Hepatic stellate cell (primary cell): ENCODE measurements at regions not wholly inside any gene's neighbourhood (a gene's known extent, or its start where the extent isn't known, plus 50 kb on each side); places are given as distances from the start of the nearest gene placed in this dataset.
"Not testable (repeated sequence)": the region's sequence is repeated elsewhere in the genome, so short reads cannot be mapped to it uniquely, and the experiment has no call there.

Source experiments
- DNase-seq: peaks from one replicate; pipeline ENCODE4 v3.0.0; 2011; ENCODE audit warnings: low spot score

DNA sequence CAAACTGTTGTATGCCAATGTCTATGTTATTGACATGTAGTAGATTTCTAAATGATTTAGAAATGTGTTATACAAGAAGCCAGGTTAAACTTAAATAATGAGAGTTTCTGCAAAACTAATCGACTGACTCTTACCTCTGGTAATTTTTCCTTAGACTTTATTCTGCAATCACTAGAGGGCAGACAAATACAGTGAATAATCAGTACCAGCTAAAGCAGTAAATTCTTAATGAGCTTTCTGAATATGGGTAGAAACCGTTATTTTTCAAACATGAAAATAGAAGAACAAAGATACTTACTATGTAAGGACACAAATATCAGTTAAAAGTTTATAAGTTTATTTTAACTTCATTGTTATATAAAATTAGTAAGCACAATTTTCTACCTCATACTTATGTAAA lies 97.9 kb upstream of the RGS1 start:
- peak; percentile 10 for DNase-seq

DNA sequence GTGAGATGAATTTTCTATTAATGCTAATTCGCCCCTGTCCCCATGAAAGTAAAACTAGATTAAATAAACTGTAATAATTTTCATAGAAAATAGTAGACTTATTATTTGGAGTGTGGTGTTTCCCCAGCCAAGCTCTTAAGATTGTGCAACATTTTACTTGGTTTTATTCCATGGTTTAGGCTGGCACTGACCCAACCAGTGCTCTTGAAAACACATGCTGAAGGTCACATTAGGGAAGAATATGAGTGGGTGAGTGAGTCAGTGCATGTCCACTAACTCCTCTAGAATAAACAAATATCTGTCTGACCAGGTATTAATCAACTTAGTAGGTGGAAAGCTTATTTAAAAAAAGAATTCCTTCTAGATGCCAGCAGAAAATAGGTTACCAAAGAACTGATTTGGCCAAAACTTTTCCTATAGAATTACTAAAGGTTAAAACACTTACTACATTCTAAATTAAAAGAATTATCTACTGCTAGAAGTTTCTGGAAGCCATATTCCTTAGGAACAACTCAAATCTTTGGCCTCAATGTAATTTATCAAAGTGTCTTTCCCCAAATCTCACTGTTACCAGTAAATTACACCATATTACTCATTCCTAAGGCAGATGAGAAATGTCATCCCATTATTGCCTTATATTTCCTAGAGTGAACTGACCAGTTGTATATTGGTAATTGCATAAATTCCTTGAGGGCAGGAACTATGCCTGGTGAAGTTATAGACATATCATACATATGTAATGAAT lies 89.7 kb upstream of the RGS1 start:
- peak; percentile 50 for DNase-seq

DNA sequence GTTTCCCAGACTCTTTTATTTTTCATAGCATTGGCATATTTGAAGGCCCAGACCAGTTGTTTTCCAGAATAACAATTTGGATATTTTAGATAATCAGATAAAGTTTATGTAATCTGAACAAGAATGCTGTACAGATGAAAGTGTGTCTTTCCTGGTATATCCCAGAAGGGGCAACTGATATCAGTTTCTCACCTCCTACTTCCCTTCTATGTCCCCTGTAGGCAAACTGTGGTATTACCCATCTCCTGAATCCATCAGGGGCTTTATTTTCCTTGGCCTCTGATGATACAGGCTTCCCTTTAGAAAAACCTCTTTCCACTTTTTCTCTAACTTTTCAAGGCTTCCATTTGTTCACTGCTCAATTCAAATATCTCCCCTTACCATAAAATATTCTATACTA lies 87.5 kb upstream of the RGS1 start:
- no peak for DNase-seq

DNA sequence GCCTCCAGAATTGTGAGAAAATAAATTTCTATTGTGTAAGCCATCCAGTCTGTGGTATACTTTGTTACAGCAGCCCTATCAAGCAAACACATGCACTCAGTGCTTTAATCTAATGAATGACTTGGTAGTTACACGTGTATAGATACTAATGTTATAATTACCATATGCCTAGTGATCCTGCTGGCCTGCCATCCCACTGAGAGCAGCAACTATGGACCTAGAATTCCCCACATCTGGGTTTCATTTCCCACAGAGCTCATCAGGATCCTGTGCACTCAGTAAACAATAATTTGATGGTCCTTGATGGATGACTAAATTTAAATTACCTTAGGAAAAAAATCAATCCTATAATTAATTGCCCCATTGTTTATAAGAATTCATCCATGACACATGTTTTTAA lies 86.5 kb upstream of the RGS1 start:
- no peak for DNase-seq

DNA sequence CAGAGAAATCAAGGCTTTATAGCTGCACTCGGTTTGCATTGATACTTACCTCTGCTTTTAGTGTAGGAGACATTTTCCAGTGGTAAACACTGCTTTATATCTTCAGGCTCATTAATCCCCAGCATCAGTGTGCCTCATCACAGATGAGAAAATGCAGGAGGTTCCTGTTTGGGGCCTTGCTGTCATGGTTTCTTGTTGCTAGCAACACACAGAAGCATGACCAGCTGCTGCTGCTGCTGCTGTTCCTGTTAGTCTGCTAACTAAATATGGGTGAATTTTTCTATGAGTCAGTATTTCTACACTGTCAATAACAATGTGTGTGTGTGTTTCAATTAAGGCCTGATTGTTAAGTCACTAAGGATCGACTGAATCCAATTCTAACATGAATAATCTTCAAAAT lies 85.8 kb upstream of the RGS1 start:
- DNase-seq: peak; percentile 72

DNA sequence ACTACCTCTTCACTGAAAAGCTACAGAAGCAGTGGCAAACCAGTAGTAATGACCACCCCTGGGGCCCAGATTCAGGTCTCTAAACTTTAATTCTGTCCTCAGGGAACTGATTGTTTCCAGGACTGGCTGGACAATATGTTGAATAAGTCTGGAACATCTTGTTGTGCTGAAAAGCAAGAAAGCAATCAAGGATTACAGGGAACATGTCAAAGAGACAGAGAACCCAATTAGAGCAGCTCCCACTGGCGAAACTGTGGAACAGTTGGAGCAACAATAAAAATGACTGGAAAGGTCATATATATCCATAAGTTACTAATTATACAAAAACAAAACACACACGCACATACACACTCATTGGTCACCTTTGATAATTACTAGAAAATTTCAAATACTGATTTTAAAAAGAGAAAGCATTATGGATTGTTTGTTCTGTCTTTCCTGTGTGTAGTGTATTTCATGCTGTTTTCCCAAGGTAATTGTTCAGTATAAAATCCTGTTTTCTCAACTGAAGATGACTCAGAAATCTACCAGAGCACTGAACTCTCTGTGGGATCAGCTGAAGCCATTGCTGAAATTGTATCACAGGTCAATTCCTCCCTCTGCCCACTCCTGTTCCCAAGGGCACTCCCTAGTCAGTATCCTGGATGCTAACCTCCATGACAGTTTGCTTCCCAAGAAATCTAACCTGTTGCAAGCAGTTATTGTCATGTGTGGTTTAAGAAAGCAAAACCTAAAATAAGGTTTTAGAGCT lies 83.6 kb upstream of the RGS1 start:
- DNase-seq: peak; percentile 19

DNA sequence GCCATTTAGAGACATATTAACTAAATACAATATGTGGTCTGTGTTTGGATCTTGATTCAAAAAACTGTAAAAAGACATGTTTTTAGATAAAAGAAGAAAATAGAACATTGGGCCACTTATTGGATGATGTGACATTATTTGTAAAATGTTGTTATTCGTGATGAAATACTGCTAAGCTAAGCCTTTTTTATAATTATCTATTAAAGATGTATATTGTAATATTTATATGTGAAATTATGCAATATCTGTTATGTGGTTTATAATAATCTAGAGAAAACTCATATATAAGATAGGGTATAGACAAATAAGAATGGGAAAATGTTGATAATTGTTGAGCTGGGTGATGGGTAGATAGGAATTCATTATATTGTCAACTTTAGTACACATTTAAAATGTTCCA lies 82.0 kb upstream of the RGS1 start:
- no peak for DNase-seq

DNA sequence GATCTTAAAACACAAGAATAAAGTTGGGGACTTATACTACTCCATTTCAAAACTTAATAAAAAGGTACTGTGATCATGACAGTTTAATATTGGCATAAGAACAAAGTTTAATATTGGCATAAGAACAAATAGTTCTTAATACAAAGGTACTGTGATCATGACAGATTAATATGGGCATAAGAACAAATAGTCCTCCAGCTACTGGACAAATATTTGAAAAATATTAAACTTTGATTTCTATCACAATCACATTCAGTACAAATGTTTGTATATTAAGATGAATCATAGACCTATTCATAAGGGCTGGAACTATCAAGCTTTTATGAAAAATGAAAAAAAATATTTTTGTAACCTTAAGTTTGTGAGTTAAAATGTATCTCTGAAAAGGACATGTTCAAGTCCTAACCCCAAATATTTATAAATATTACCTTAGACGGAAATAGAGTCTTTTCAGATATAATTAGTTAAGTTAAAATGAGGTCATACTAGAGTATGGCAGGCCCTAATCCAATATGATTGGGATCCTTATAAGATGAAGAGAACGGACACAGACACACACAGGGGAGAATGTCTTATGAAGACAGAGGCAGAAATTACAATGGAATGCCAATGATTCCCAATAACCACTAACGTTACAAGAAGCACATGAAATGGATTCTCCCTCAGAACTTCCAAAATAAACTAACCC lies 79.1 kb upstream of the RGS1 start:
- no peak for DNase-seq

DNA sequence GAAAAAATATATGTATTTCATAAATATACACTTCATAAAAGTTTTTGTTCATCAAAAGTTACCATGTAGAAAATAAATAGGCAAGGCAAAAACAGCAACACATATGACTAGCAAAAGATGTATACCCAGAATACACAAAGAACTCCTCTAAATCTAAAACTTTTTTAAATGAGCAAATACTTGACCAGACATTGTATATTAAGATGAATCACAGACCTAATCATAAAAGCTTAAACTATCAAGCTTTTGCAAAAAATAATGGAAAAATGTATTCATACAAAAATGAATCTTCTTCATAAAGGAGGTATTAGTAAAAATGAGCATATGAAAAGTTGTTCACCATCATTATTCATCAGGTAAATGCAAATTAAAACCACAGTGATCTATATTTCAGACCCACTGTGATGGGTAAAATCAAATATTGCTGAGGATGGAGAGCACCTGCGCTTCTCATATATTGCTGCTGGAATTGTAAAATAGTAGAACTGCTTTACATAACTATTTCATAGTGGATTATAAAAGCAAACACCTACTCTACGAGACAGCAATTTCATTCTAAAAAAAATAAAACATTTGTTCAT lies 78.3 kb upstream of the RGS1 start:
- no peak for DNase-seq

DNA sequence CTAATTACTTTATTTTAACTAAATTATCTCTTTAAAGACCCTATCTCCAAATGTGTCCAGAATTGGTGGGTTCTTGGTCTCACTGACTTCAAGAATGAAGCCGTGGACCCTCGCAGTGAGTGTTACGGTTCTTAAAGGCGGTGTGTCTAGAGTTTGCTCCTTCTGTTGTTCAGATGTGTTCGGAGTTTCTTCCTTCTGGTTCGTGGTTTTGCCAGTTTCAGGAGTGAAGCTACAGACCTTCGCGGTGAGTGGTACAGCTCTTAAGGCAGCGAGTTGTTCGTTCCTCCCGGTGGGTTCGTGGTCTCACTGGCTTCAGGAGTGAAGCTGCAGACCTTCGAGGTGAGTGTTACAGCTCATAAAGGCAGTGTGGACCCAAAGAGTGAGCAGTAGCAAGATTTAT lies 77.5 kb upstream of the RGS1 start:
- not testable (repeated sequence) for DNase-seq

DNA sequence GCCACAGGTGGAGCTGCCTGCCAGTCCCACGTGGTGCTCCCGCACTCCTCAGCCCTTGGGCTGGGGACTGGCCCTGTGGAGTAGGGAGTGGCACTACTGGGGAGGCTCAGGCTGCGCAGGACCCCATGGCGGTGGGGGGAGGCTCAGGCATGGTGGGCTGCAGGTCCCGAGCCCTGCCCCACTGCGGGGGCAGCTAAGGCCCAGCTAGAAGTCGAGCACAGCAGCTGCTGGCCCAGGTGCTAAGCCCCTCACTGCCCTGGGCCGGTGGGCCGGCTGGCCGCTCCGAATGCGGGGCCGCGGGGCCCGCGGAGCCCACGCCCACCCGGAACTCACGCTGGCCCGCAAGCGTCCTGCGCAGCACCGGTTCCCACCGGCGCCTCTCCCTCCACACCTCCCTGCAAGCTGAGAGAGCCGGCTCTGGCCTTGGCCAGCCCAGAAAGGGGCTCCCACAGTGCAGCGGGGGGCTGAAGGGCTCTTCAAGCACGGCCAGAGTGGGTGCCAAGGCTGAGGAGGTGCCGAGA lies 76.5 kb upstream of the RGS1 start:
- not testable (repeated sequence) for DNase-seq

DNA sequence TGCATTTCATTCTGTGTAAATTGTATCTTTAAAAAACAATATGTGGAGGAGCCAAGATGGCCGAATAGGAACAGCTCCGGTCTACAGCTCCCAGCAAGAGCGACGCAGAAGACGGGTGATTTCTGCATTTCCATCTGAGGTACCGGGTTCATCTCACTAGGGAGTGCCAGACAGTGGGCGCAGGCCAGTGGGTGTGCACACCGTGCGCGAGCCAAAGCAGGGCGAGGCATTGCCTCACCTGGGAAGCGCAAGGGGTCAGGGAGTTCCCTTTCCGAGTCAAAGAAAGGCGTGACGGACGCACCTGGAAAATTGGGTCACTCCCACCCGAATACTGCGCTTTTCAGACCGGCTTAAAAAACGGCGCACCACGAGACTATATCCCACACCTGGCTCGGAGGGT lies 75.0 kb upstream of the RGS1 start:
- not testable (repeated sequence) for DNase-seq

DNA sequence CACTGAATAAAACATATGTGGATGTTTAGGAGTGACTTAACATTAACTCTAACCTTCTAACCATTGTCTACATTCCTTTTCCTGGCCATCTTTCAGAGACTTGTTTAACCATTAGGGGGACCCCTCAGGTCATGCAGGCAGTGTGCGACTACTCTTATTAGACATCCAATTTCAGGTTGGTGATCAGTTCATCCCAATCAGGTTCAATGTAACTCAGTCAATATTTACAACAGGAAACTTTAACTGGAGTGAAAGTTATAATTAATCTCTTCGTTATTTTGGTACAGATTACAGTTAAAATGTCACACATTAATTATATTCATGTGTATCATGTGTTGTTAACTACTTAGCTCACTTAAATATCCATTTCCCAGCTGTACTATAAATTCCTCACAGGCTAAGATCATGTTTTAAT lies 68.8 kb upstream of the RGS1 start:
- DNase-seq: no peak

DNA sequence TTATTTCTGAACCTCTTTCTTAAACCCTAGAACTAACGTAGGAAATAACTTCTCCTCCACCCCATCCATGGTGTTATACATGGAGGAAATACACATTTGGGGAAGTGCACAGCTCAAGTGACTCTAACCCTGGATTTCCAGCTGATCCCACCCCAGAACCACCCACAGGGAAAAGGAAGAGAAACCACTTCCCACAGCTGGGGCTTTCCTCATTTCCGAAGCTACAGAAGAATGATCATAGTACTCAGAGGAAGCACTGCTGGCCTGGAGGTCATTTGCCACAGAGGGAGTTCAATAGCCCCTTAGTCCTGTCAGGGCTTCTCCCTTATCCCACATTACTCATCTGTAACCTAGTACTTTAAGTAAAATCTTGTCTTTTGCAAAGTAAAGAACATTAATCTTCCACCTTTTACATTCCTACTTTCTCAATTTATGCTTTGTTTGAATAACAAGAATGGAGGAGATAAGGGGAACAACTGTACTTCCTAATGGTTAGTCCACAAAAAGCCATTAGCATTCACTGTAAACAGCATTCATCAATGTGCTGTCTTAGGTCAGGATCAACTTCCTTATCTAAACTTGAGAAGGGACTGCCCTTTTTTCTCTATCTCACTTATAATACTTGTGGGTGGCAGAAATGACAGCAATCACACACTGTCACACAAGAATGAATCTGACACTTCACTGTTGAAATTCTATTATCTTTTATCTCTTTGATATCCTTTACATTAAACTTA lies 63.0 kb upstream of the RGS1 start:
- DNase-seq: no peak

DNA sequence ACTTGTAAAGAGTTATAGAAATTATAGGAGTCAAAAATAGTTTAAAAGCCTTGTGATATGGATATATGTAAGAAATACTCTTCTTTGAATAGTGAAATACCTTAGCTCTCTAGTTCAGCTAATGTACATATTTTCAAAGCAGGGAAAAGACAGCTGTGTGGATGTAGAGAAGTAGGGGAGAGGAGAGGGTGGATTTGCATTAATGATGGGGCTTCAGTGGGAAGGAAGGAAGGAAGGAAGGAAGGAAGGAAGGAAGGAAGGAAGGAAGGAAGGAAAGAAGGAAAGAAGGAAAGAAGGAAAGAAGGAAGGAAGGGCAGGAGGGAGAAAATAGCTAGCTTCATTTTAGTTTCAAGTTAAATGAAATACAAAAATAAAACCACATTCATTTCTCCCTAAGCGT lies 62.4 kb upstream of the RGS1 start:
- DNase-seq: no peak

DNA sequence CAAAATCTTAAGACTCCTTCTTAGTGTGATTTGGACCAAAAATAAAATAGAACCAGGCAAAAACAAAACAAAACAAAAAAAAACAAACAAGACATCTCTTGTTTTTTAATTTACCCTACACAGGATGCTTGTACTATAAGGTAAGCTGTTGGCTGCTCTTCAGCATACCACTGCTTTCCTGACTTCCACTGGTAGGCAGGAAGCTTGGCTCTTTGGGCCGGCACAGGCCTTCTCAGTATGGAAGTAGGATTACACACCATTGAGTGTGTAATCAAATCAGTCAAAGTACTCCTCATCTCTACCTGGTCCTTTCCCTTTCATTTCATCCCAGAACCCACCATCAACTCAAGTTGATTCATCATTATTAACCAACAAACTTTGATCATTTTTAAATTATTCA lies 61.9 kb upstream of the RGS1 start:
- no peak for DNase-seq

DNA sequence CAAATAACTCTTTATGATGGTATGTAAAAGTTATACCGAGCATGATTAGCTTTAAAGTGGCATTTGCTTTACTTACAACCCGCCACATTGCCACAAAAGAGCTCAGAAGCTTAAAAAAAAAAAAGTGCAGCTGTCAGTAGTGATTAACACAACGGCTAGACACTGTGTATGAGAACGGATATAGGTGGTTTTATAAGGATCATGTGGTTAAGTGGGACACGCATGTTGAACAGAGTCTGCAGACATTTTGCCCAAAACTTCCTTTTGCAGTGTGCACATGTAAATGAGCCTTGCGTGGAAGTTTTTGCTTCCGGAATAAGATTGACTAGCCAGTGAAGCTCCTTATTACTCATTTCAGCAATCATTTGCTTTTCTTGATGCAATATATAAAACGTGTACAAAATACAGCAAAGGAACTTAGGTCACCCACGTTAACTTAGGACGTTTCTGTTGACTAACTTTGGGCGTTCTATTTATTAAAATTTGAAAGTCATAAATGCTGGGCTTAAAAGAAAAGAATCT lies 58.7 kb upstream of the RGS1 start:
- no peak for DNase-seq

DNA sequence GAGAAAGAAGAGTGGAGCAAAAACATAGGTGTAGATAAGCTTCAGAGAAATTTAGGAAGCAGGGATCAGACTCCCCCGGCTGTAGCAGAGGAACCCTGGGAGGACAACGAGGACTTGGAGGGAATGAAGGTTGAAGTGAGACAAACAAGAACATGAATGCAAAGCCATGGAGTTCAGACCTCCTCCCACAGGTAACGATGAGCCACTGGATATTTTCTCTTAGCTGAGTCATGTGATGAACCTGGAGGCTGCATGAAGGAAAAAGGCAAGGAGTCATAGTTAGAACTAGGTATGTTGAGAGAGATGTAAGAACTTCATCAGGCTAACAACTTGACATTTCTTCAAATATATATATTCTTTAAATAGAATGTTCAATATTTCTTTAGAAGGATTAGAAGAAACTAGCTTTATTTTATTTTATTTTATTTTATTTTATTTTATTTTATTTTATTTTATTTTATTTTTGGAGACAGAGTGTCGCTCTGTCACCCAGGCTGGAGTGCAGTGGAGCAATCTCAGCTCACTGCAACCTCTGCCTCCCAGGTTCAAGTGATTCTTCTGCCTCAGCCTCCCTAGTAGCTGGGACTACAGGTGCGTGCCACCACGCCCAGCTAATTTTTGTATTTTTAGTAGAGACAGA lies 57.7 kb upstream of the RGS1 start:
- not testable (repeated sequence) for DNase-seq

DNA sequence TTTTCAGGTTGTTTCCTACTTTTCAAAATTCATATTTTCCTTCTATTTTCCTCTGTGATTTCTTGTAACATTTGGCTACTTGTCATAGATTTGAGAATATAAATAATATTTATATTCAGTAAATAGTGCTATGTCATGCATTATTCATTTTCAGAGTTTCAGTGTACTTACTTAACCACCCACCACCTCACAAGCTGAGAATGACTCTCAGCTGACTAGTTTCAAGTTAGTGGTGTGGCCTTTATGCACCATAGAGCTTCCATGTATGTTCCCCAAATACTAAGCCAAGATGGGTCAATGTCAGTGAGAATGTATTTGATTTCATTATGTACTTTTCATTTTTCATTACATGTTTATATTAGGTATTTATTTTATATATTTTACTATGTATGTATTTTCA lies 56.9 kb upstream of the RGS1 start:
- no peak for DNase-seq

DNA sequence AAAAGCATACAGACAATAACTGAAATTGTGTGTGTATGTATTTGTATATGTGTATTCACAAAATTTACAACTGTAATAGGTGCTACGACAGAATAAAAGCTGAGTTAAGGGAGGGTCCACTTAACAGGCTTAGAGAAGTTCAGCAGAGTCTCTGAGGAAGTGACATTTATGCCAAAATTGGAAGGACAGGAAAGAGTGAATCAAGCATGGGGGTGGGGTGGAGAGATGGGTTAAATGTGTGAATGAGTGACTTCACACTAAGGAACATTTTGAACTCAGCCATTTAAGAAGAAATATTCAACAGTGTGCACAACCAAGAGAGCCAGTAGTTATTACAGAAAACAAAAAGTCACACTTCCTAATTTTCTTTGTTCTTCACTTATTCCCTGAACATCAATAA lies 53.8 kb upstream of the RGS1 start:
- DNase-seq: no peak

DNA sequence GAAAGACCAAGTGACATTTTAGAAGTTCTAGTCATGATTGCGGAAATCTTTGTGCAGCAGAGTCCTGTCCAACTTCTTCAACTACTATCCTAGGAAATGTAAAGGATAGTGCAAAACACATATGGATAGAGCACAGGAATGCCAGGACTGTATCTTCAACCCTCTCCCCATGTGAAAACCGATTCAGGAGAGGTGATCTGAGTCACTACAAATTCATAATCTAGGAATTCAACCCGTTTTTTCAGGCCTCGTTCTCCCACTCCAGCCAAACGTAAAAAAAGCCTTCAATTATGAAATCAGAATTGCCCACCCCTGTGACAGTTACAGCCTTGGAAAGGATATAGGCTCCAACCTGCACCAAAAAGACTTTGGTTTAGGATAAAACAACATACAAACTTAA lies 52.9 kb upstream of the RGS1 start:
- no peak for DNase-seq
